ENCODE measurements at regions not wholly inside any gene's neighbourhood (a gene's known extent, or its start where the extent isn't known, plus 50 kb on each side); places are given as distances from the start of the nearest gene placed in this dataset.

DNA sequence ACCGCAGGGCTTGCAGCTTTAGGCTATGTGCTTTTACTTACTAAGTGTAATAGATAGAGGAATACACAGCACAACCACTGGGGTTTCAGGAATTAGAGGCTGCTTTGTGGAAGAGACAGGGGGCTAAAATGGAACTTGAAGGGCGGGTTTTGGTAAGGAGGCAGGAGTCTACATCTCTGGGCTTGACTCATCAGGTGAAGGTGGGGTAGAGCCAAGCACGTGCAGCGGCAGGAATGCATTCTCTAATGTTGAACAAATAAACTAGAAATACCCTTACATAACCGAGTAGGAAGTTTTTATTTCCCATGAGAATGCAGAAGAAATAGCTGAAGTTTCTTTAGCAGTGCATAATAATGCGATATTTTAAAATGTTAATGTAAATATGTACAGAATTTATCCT lies 673.8 kb upstream of the SALL3 start:
- TF ChIP-seq, protein P1, sequence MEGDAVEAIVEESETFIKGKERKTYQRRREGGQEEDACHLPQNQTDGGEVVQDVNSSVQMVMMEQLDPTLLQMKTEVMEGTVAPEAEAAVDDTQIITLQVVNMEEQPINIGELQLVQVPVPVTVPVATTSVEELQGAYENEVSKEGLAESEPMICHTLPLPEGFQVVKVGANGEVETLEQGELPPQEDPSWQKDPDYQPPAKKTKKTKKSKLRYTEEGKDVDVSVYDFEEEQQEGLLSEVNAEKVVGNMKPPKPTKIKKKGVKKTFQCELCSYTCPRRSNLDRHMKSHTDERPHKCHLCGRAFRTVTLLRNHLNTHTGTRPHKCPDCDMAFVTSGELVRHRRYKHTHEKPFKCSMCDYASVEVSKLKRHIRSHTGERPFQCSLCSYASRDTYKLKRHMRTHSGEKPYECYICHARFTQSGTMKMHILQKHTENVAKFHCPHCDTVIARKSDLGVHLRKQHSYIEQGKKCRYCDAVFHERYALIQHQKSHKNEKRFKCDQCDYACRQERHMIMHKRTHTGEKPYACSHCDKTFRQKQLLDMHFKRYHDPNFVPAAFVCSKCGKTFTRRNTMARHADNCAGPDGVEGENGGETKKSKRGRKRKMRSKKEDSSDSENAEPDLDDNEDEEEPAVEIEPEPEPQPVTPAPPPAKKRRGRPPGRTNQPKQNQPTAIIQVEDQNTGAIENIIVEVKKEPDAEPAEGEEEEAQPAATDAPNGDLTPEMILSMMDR (conservative IDR thresholded peaks at IDR 0.05; ENCODE audit: low read length) = no peak
- no peak for TF ChIP-seq EZH2phosphoT487 (IDR thresholded peaks at IDR 0.05; ENCODE audit: borderline replicate concordance, low read depth, low read length)
